ENCODE measurements at regions not wholly inside any gene's neighbourhood (a gene's known extent, or its start where the extent isn't known, plus 50 kb on each side); places are given as distances from the start of the nearest gene placed in this dataset.

DNA sequence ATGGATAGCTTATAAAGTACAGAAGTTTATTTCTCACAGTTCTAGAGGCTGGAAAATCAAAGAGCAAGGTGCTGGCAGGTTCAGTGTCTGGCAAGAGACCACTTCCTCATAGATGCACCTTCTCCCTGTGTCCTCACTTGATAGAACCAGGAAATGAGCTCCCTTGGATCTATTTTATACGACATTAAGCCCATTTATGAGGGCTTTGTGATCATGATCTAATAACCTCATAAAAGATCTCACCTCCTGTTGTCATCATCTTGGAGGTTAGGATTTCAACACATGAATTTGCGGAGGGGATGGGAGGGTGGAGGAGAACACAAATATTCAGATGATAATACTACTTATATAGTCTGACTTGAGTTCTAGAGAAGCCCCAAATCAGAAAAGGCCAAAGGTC lies 222.1 kb upstream of the SNX7 start:
- WGBS (ENCODE audit: insufficient coverage): no CpG with 5 or more reads among the region's 2 CpGs
- no peaks in the 10 kb centered on the region for H3K4me1 ChIP-seq (ENCODE audit: control insufficient read depth in 1 of 2, extremely low read depth in 1 of 2, insufficient read depth in 2 of 2, low read length in 2 of 2)
- DNase-seq (no peak), ATAC-seq (replicated peaks in 1 of 4) (no peak)
- ChIA-PET POLR2A (no interaction called here), CTCF (no interaction called here)
- no peak overlapping the region for H3K4me3 ChIP-seq (ENCODE audit: control insufficient read depth in 1 of 2, extremely low read depth in 1 of 2, low read length in 1 of 2)
- H3K4me3 Mint-ChIP-seq: no peak overlapping the region
- H3K27ac ChIP-seq (ENCODE audit: low read length): no peak overlapping the region
- no peaks in the 10 kb centered on the region for H3K27me3 ChIP-seq (replicated peaks in 1 of 2; ENCODE audit: control insufficient read depth in 2 of 2, extremely low read depth in 1 of 2, insufficient read depth in 2 of 2, low read length in 1 of 2)
- H3K9me3 Mint-ChIP-seq: no peaks in the 10 kb centered on the region
- H3K4me1 Mint-ChIP-seq: peaks cover 0 to 2% (median 0%) of the 10 kb centered on the region in 3 donors
- H3K27me3 Mint-ChIP-seq: no peaks in the 10 kb centered on the region
- no peaks in the 10 kb centered on the region for H3K36me3 ChIP-seq (ENCODE audit: control insufficient read depth in 2 of 2, extremely low read depth in 1 of 2, insufficient read depth in 1 of 2, low read length in 1 of 2)
- no peaks in the 10 kb centered on the region for H3K36me3 Mint-ChIP-seq
- H3K27ac Mint-ChIP-seq: no peak overlapping the region
- no peaks in the 10 kb centered on the region for H3K9me3 ChIP-seq

DNA sequence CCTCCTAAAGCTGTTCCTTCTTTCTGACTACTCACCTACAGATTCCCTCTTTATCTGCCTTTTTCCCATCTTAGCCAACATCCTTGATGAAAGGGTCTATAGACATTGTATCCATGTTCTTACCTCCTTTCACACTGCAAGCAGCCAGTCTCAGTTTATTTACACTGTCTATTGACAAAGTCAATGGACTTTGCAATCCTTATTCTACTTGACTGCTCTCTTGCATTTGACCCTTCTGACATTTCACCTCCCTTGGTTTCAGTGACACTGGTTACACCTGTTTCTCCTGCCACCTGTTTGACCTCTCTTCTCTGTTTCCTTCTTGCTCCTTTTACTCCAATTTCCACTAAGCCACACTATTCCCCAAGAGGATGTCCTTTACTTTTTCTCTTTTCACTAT lies 224.0 kb upstream of the SNX7 start:
- Mint-ChIP-seq H3K4me3 (no peak overlapping the region), H3K27me3 (no peaks in the 10 kb centered on the region), H3K4me1 (peaks cover 0 to 2% (median 0%) of the 10 kb centered on the region in 3 donors), H3K36me3 (no peaks in the 10 kb centered on the region), H3K9me3 (no peaks in the 10 kb centered on the region), H3K27ac (no peak overlapping the region)
- no peak overlapping the region for H3K4me3 ChIP-seq (ENCODE audit: control insufficient read depth in 1 of 2, extremely low read depth in 1 of 2, low read length in 1 of 2)
- DNase-seq (no peak), ATAC-seq (replicated peaks in 1 of 4) (no peak)
- H3K27me3 ChIP-seq (replicated peaks in 1 of 2; ENCODE audit: control insufficient read depth in 2 of 2, extremely low read depth in 1 of 2, insufficient read depth in 2 of 2, low read length in 1 of 2): no peaks in the 10 kb centered on the region
- CTCF ChIA-PET: no interaction called here
- no peaks in the 10 kb centered on the region for H3K4me1 ChIP-seq (ENCODE audit: control insufficient read depth in 1 of 2, extremely low read depth in 1 of 2, insufficient read depth in 2 of 2, low read length in 2 of 2)
- POLR2A ChIA-PET: no interaction called here
- no peaks in the 10 kb centered on the region for H3K9me3 ChIP-seq
- no peaks in the 10 kb centered on the region for H3K36me3 ChIP-seq (ENCODE audit: control insufficient read depth in 2 of 2, extremely low read depth in 1 of 2, insufficient read depth in 1 of 2, low read length in 1 of 2)
- no peak overlapping the region for H3K27ac ChIP-seq (ENCODE audit: low read length)

GRCh38 chr1:98437011-98437410 lies 224.5 kb upstream of the SNX7 start:
- CTCF ChIA-PET: no interaction called here
- WGBS (ENCODE audit: insufficient coverage): no CpG with 5 or more reads among the region's 2 CpGs
- Histone ChIP-seq H3K9me3 (no peaks in the 10 kb centered on the region), H3K36me3 (ENCODE audit: control insufficient read depth in 2 of 2, extremely low read depth in 1 of 2, insufficient read depth in 1 of 2, low read length in 1 of 2) (no peaks in the 10 kb centered on the region), H3K4me1 (ENCODE audit: control insufficient read depth in 1 of 2, extremely low read depth in 1 of 2, insufficient read depth in 2 of 2, low read length in 2 of 2) (no peaks in the 10 kb centered on the region), H3K27ac (ENCODE audit: low read length) (no peak overlapping the region), H3K27me3 (replicated peaks in 1 of 2; ENCODE audit: control insufficient read depth in 2 of 2, extremely low read depth in 1 of 2, insufficient read depth in 2 of 2, low read length in 1 of 2) (no peaks in the 10 kb centered on the region), H3K4me3 (ENCODE audit: control insufficient read depth in 1 of 2, extremely low read depth in 1 of 2, low read length in 1 of 2) (no peak overlapping the region)
- Mint-ChIP-seq H3K36me3 (no peaks in the 10 kb centered on the region), H3K27ac (no peak overlapping the region), H3K27me3 (no peaks in the 10 kb centered on the region), H3K4me1 (peaks cover 0 to 2% (median 0%) of the 10 kb centered on the region in 3 donors), H3K4me3 (no peak overlapping the region), H3K9me3 (no peaks in the 10 kb centered on the region)
- ATAC-seq (replicated peaks in 1 of 4): no peak
- no peak for DNase-seq
- POLR2A ChIA-PET: no interaction called here

- ChIA-PET POLR2A (interaction anchor here in 1 of 2 donors (0.7 kb wide), 1 partner anchor 90 kb away, joined by 6 read pairs; no protein-coding TSS in a partner anchor), CTCF (no interaction called here)
- no peak overlapping the region for H3K27ac ChIP-seq (ENCODE audit: low read length)
- WGBS (ENCODE audit: insufficient coverage): no CpG with 5 or more reads among the region's 2 CpGs
- no peaks in the 10 kb centered on the region for H3K27me3 ChIP-seq (replicated peaks in 1 of 2; ENCODE audit: control insufficient read depth in 2 of 2, extremely low read depth in 1 of 2, insufficient read depth in 2 of 2, low read length in 1 of 2)
- Mint-ChIP-seq H3K27ac (no peak overlapping the region), H3K36me3 (no peaks in the 10 kb centered on the region), H3K4me1 (no peaks in the 10 kb centered on the region), H3K9me3 (no peaks in the 10 kb centered on the region), H3K27me3 (no peaks in the 10 kb centered on the region), H3K4me3 (no peak overlapping the region)
- ATAC-seq (replicated peaks in 1 of 4) (no peak), DNase-seq (no peak)
- H3K4me3 ChIP-seq (ENCODE audit: control insufficient read depth in 1 of 2, extremely low read depth in 1 of 2, low read length in 1 of 2): no peak overlapping the region
- H3K9me3 ChIP-seq: no peaks in the 10 kb centered on the region
- no peaks in the 10 kb centered on the region for H3K36me3 ChIP-seq (ENCODE audit: control insufficient read depth in 2 of 2, extremely low read depth in 1 of 2, insufficient read depth in 1 of 2, low read length in 1 of 2)
- no peaks in the 10 kb centered on the region for H3K4me1 ChIP-seq (ENCODE audit: control insufficient read depth in 1 of 2, extremely low read depth in 1 of 2, insufficient read depth in 2 of 2, low read length in 2 of 2)
These were observed 231.5 kb upstream of the SNX7 start for GRCh38 chr1:98429965-98430443.

GRCh38 chr1:98428864-98429263 lies 232.7 kb upstream of the SNX7 start:
- ATAC-seq (replicated peaks in 1 of 4) (no peak), DNase-seq (no peak)
- Mint-ChIP-seq H3K4me1 (no peaks in the 10 kb centered on the region), H3K9me3 (no peaks in the 10 kb centered on the region), H3K27ac (no peak overlapping the region), H3K4me3 (no peak overlapping the region), H3K27me3 (no peaks in the 10 kb centered on the region), H3K36me3 (no peaks in the 10 kb centered on the region)
- Histone ChIP-seq H3K4me3 (ENCODE audit: control insufficient read depth in 1 of 2, extremely low read depth in 1 of 2, low read length in 1 of 2) (no peak overlapping the region), H3K9me3 (no peaks in the 10 kb centered on the region), H3K4me1 (ENCODE audit: control insufficient read depth in 1 of 2, extremely low read depth in 1 of 2, insufficient read depth in 2 of 2, low read length in 2 of 2) (no peaks in the 10 kb centered on the region), H3K27me3 (replicated peaks in 1 of 2; ENCODE audit: control insufficient read depth in 2 of 2, extremely low read depth in 1 of 2, insufficient read depth in 2 of 2, low read length in 1 of 2) (no peaks in the 10 kb centered on the region), H3K36me3 (ENCODE audit: control insufficient read depth in 2 of 2, extremely low read depth in 1 of 2, insufficient read depth in 1 of 2, low read length in 1 of 2) (no peaks in the 10 kb centered on the region), H3K27ac (ENCODE audit: low read length) (no peak overlapping the region)
- CTCF ChIA-PET: no interaction called here
- no CpG with 5 or more reads among the region's 3 CpGs for WGBS (ENCODE audit: insufficient coverage)
- POLR2A ChIA-PET: no interaction called here

DNA sequence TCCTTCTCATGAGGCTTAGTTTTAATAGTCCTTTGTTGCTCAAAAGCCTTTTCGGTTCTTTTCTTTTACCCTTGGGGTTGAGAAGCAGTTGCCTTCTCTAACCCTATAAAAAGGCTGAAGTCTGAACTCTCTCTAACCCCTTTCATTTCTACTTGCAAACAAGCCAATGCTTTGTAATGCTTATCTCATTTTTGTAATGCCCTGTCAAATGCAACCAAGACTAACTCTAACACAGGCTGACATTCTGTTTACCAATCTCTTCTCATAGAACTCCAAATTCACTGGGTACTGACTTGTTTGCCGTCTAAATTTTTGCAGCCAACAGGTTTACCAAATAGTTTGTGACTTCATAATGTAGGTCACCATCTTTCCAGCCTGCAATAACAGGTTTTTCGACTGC lies 233.9 kb upstream of the SNX7 start:
- WGBS (ENCODE audit: insufficient coverage): 100% methylated on average over 1 of the region's 3 CpGs

DNA sequence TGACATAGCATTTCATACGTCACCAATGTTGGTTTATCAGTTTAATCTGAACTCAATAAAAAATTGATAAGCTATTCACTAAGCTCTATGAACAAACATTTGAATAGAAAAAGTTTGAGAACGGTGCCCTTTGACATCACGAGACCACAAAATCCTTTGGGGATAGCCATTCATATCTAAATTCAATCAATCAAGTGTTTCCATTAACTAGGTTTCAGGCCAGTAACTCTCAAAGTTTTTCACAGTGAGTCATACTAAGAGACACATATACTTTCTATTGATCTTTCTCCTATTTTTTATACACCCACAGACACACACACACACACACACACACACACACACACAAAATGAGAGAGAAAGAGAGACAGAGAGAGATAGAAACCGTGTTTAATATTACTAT lies 235.4 kb upstream of the SNX7 start:
- Histone ChIP-seq H3K4me3 (ENCODE audit: control insufficient read depth in 1 of 2, extremely low read depth in 1 of 2, low read length in 1 of 2) (no peak overlapping the region), H3K36me3 (ENCODE audit: control insufficient read depth in 2 of 2, extremely low read depth in 1 of 2, insufficient read depth in 1 of 2, low read length in 1 of 2) (no peaks in the 10 kb centered on the region), H3K4me1 (ENCODE audit: control insufficient read depth in 1 of 2, extremely low read depth in 1 of 2, insufficient read depth in 2 of 2, low read length in 2 of 2) (no peaks in the 10 kb centered on the region), H3K9me3 (no peaks in the 10 kb centered on the region), H3K27ac (ENCODE audit: low read length) (no peak overlapping the region), H3K27me3 (replicated peaks in 1 of 2; ENCODE audit: control insufficient read depth in 2 of 2, extremely low read depth in 1 of 2, insufficient read depth in 2 of 2, low read length in 1 of 2) (no peaks in the 10 kb centered on the region)
- no peaks in the 10 kb centered on the region for H3K4me1 Mint-ChIP-seq
- ATAC-seq (replicated peaks in 1 of 4): no peak
- CTCF ChIA-PET: interaction anchor here in 1 of 2 donors (0.7 kb wide), 1 partner anchor 1189 kb away, joined by 3 read pairs; no protein-coding TSS in a partner anchor
- no peak overlapping the region for H3K4me3 Mint-ChIP-seq
- no peaks in the 10 kb centered on the region for H3K9me3 Mint-ChIP-seq
- no peak overlapping the region for H3K27ac Mint-ChIP-seq
- no CpG with 5 or more reads among the region's 4 CpGs for WGBS (ENCODE audit: insufficient coverage)
- no peaks in the 10 kb centered on the region for H3K36me3 Mint-ChIP-seq
- H3K27me3 Mint-ChIP-seq: no peaks in the 10 kb centered on the region
- no peak for DNase-seq
- POLR2A ChIA-PET: no interaction called here

More for the DNA sequence above, 233.9 kb upstream of the SNX7 start:
- Mint-ChIP-seq H3K4me3 (no peak overlapping the region), H3K9me3 (no peaks in the 10 kb centered on the region), H3K27ac (no peak overlapping the region), H3K36me3 (no peaks in the 10 kb centered on the region), H3K27me3 (no peaks in the 10 kb centered on the region), H3K4me1 (no peaks in the 10 kb centered on the region)
- Histone ChIP-seq H3K4me1 (ENCODE audit: control insufficient read depth in 1 of 2, extremely low read depth in 1 of 2, insufficient read depth in 2 of 2, low read length in 2 of 2) (no peaks in the 10 kb centered on the region), H3K27me3 (replicated peaks in 1 of 2; ENCODE audit: control insufficient read depth in 2 of 2, extremely low read depth in 1 of 2, insufficient read depth in 2 of 2, low read length in 1 of 2) (no peaks in the 10 kb centered on the region), H3K36me3 (ENCODE audit: control insufficient read depth in 2 of 2, extremely low read depth in 1 of 2, insufficient read depth in 1 of 2, low read length in 1 of 2) (no peaks in the 10 kb centered on the region), H3K27ac (ENCODE audit: low read length) (no peak overlapping the region), H3K4me3 (ENCODE audit: control insufficient read depth in 1 of 2, extremely low read depth in 1 of 2, low read length in 1 of 2) (no peak overlapping the region), H3K9me3 (no peaks in the 10 kb centered on the region)
- ATAC-seq (replicated peaks in 1 of 4): no peak
- POLR2A ChIA-PET: no interaction called here
- CTCF ChIA-PET: no interaction called here
- no peak for DNase-seq
